H9 (cell line): ENCODE measurements at regions not wholly inside any gene's neighbourhood (a gene's known extent, or its start where the extent isn't known, plus 50 kb on each side); places are given as distances from the start of the nearest gene placed in this dataset.

ENCODE experiments used
- DNase-seq: peaks from one replicate; pipeline ENCODE4 v3.0.0-alpha.2; 2017
- H2AFZ ChIP-seq: one replicate; pipeline ENCODE4 v1.6.1; 2013; ENCODE audit warnings: mild to moderate bottlenecking, low read length, control low read depth, moderate library complexity
- H2AK5ac ChIP-seq: 2 replicates; pipeline ENCODE4 v1.6.1; 2013; ENCODE audit warnings: low read length, control low read depth, mixed read lengths; ENCODE audit not compliant: insufficient read length
- H2BK120ac ChIP-seq: one replicate; pipeline ENCODE4 v1.6.1; 2013; ENCODE audit warnings: low read depth, mild to moderate bottlenecking, low read length, control low read depth, inconsistent platforms; ENCODE audit not compliant: poor library complexity, severe bottlenecking
- H2BK12ac ChIP-seq: 2 replicates; pipeline ENCODE4 v1.6.1; 2013; ENCODE audit warnings: low read length, control low read depth, mixed read lengths, low read depth; ENCODE audit not compliant: insufficient read length
- H2BK15ac ChIP-seq: 2 replicates; pipeline ENCODE4 v1.6.1; 2013; ENCODE audit warnings: low read depth, low read length, control low read depth
- H2BK20ac ChIP-seq: one replicate; pipeline ENCODE4 v1.6.1; 2013; ENCODE audit warnings: low read depth, mild to moderate bottlenecking, low read length, control low read depth, inconsistent platforms; ENCODE audit not compliant: poor library complexity, severe bottlenecking
- H2BK5ac ChIP-seq: 2 replicates; pipeline ENCODE4 v1.6.1; 2013; ENCODE audit warnings: low read length, control low read depth, mixed read lengths; ENCODE audit not compliant: insufficient read length
- H3K14ac ChIP-seq: 2 replicates; pipeline ENCODE4 v1.6.1; 2013; ENCODE audit warnings: low read length, control low read depth; ENCODE audit not compliant: insufficient read depth
- H3K18ac ChIP-seq: 2 replicates; pipeline ENCODE4 v1.6.1; 2013; ENCODE audit warnings: low read depth, mild to moderate bottlenecking, mixed read lengths, low read length, control low read depth; ENCODE audit not compliant: insufficient read length
- H3K23ac ChIP-seq: 2 replicates; pipeline ENCODE4 v1.6.1; 2013; ENCODE audit warnings: low read length, control low read depth, mixed read lengths, low read depth; ENCODE audit not compliant: insufficient read length
- H3K23me2 ChIP-seq: 2 replicates; pipeline ENCODE4 v1.6.1; 2013; ENCODE audit warnings: low read depth, mild to moderate bottlenecking, mixed read lengths, low read length, control low read depth; ENCODE audit not compliant: insufficient read length, poor library complexity, severe bottlenecking
- H3K27ac ChIP-seq: 2 replicates; pipeline ENCODE4 v1.5.1; 2013; ENCODE audit warnings: low read length, control low read depth, mixed read lengths, low read depth; ENCODE audit not compliant: insufficient read length
- H3K27me3 ChIP-seq: 2 replicates; pipeline ENCODE4 v1.6.1; 2013; ENCODE audit warnings: low read length, control low read depth, inconsistent platforms; ENCODE audit not compliant: insufficient read depth
- H3K4ac ChIP-seq: 2 replicates; pipeline ENCODE4 v1.6.1; 2013; ENCODE audit warnings: low read depth, mild to moderate bottlenecking, control low read depth, inconsistent platforms, low read length, moderate library complexity
- H3K4me1 ChIP-seq: 2 replicates; pipeline ENCODE4 v1.6.1; 2013; ENCODE audit warnings: low read length, control low read depth, inconsistent platforms; ENCODE audit not compliant: insufficient read depth
- H3K4me2 ChIP-seq: 2 replicates; pipeline ENCODE4 v1.6.1; 2013; ENCODE audit warnings: low read length, control low read depth, mixed read lengths; ENCODE audit not compliant: insufficient read length, insufficient read depth
- H3K56ac ChIP-seq: 2 replicates; pipeline ENCODE4 v1.6.1; 2013; ENCODE audit warnings: low read depth, mild to moderate bottlenecking, mixed read lengths, low read length, control low read depth; ENCODE audit not compliant: insufficient read length
- H3K79me1 ChIP-seq: 2 replicates; pipeline ENCODE4 v1.6.1; 2013; ENCODE audit warnings: low read depth, mild to moderate bottlenecking, moderate library complexity, low read length, control low read depth, inconsistent platforms; ENCODE audit not compliant: insufficient read depth, poor library complexity, severe bottlenecking
- H3K79me2 ChIP-seq: 2 replicates; pipeline ENCODE4 v1.6.1; 2013; ENCODE audit warnings: low read length, control low read depth, inconsistent platforms; ENCODE audit not compliant: insufficient read depth
- H3K9ac ChIP-seq: 2 replicates; pipeline ENCODE4 v1.6.1; 2013; ENCODE audit warnings: low read length, control low read depth, mixed read lengths; ENCODE audit not compliant: insufficient read length; ENCODE audit errors: extremely low read depth
- H3K9me3 ChIP-seq: one replicate; pipeline ENCODE4 v1.6.1; 2013; ENCODE audit warnings: low read depth, low read length, inconsistent platforms; ENCODE audit not compliant: control insufficient read depth
- H3T11ph ChIP-seq: one replicate; pipeline ENCODE4 v1.6.1; 2013; ENCODE audit warnings: mild to moderate bottlenecking, low read length, control low read depth, inconsistent platforms
- H4K20me1 ChIP-seq: one replicate; pipeline ENCODE4 v1.6.1; 2013; ENCODE audit not compliant: control insufficient read depth, insufficient read length, insufficient read depth
- H4K5ac ChIP-seq: 2 replicates; pipeline ENCODE4 v1.6.1; 2013; ENCODE audit warnings: low read depth, mild to moderate bottlenecking, mixed read lengths, low read length, control low read depth; ENCODE audit not compliant: insufficient read length
- H4K8ac ChIP-seq: replicated peaks from 2 replicates; pipeline ENCODE4 v1.6.1; 2013; ENCODE audit warnings: low read length, control low read depth, mixed read lengths, low read depth; ENCODE audit not compliant: insufficient read length
- H4K91ac ChIP-seq: 2 replicates; pipeline ENCODE4 v1.6.1; 2013; ENCODE audit warnings: low read depth, mild to moderate bottlenecking, moderate library complexity, mixed read lengths, low read length, control low read depth; ENCODE audit not compliant: insufficient read length
- H3K27ac Mint-ChIP-seq, 3 experiments: 2 replicates in 2 of 3; 3 replicates in 1 of 3; pipeline ENCODE4 v1.8.0; 2020 to 2021; ENCODE audit warnings: mixed read lengths in 3 of 3, mild to moderate bottlenecking in 1 of 3, moderate library complexity in 1 of 3
- H3K27me3 Mint-ChIP-seq: 2 replicates; pipeline ENCODE4 v1.8.0; 2021; ENCODE audit warnings: low read depth, mild to moderate bottlenecking, moderate library complexity, mixed read lengths
- H3K36me3 Mint-ChIP-seq, 3 experiments: 2 replicates in 2 of 3; 3 replicates in 1 of 3; pipeline ENCODE4 v1.8.0; 2020 to 2021; ENCODE audit warnings: low read depth in 3 of 3, mixed read lengths in 3 of 3; ENCODE audit not compliant: insufficient read depth in 1 of 3
- H3K4me1 Mint-ChIP-seq, 2 experiments: 2 replicates each; pipeline ENCODE4 v1.8.0; 2020; ENCODE audit warnings: mixed read lengths in 2 of 2
- H3K4me3 Mint-ChIP-seq, 2 experiments: 2 replicates in 1 of 2; 3 replicates in 1 of 2; pipeline ENCODE4 v1.8.0; 2020 to 2021; ENCODE audit warnings: mild to moderate bottlenecking in 2 of 2, mixed read lengths in 2 of 2, moderate library complexity in 1 of 2
- H3K9me3 Mint-ChIP-seq, 2 experiments: 2 replicates in 1 of 2; 3 replicates in 1 of 2; pipeline ENCODE4 v1.8.0; 2020; ENCODE audit warnings: mild to moderate bottlenecking in 2 of 2, mixed read lengths in 2 of 2, moderate library complexity in 1 of 2
- CTCF ChIP-seq: fragments of 200-600 bp; sonication (generic); conservative IDR thresholded peaks from 3 replicates; pipeline ENCODE4 v1.8.0; 2021; ENCODE audit warnings: antibody characterized with exemption, mild to moderate bottlenecking
- WGBS: extraction: QIAGEN DNeasy Blood & Tissue Kit; methylation state at CpG from one replicate; pipeline ENCODE4 v1.1.7; 2013; ENCODE audit warnings: missing lambda C conversion rate, low lambda C conversion rate, mixed read lengths; ENCODE audit not compliant: insufficient read length; ENCODE audit errors: extremely low coverage; 5-methylcytosine and 5-hydroxymethylcytosine counted together

DNA sequence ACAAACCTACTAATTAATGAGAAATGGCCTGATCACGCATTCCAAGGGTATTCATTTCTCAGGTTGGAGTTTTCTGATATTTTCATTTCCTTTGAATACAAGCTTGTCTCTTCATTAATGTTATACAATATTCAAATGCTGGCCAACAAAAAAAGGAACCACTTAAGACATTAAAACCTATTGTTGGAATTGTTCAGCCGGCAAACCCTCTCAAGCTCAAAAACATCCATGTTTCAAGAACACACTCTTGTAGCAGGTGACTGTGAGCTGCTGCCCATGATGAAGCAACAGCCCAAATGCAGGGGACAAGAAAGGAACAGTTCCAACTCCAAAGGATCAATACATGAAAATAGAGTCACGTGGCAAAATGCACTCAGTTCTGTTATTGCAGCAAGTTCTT is 454.5 kb downstream of the BCL11A start:
- Mint-ChIP-seq H3K36me3 (no peaks in the 10 kb centered on the region), H3K27ac (no peak overlapping the region), H3K9me3 (no peaks in the 10 kb centered on the region; a peak in 1 of 5 replicates), H3K4me1 (peaks cover 10 to 13% of the 10 kb centered on the region in 2 experiments), H3K4me3 (no peak overlapping the region), H3K27me3 (peaks cover 45% of the 10 kb centered on the region)
- no CpG with 5 or more reads among the region's 3 CpGs for WGBS
- Histone ChIP-seq H3K79me1 (no peaks in the 10 kb centered on the region), H3K79me2 (no peaks in the 10 kb centered on the region), H4K8ac (no peak overlapping the region), H2BK120ac (no peak overlapping the region), H2BK12ac (no peak overlapping the region), H2AK5ac (no peak overlapping the region), H3K4me2 (no peak overlapping the region), H3K27me3 (no peaks in the 10 kb centered on the region; the same call in 1 of the 2 replicates), H3K18ac (no peak overlapping the region), H3K23me2 (no peaks in the 10 kb centered on the region), H3K4me1 (no peaks in the 10 kb centered on the region), H3K9ac (no peak overlapping the region), H4K20me1 (no peaks in the 10 kb centered on the region), H3K56ac (no peak overlapping the region), H4K91ac (no peak overlapping the region), H3K4ac (no peak overlapping the region), H2BK15ac (no peak overlapping the region), H4K5ac (no peak overlapping the region), H3K9me3 (no peaks in the 10 kb centered on the region), H3K23ac (no peak overlapping the region), H2AFZ (no peak overlapping the region), H3K14ac (no peak overlapping the region), H3K27ac (no peak overlapping the region), H3T11ph (no peak overlapping the region), H2BK20ac (no peak overlapping the region), H2BK5ac (no peak overlapping the region)
- no peak for DNase-seq
- no peak for TF ChIP-seq CTCF
